HEK293 (cell line): ENCODE measurements at regions not wholly inside any gene's neighbourhood (a gene's known extent, or its start where the extent isn't known, plus 50 kb on each side); places are given as distances from the start of the nearest gene placed in this dataset.

Source experiments
- CTCF ChIA-PET: fragments of 350-600 bp; formaldehyde crosslinking; extraction: SDS; loops from one replicate; lab custom pipeline; 2021; ENCODE audit warnings: antibody characterized with exemption; lab: Yijun Ruan, JAX
- POLR2A ChIA-PET: fragments of 300-600 bp; formaldehyde crosslinking; extraction: SDS; loops from one replicate; lab custom pipeline; 2020; ENCODE audit warnings: antibody characterized with exemption, inconsistent platforms; lab: Yijun Ruan, JAX
- H3K27ac ChIP-seq: fragments of 200-500 bp; sonication (Bioruptor generic); 2 replicates; pipeline ENCODE4 v1.5.1; 2014; ENCODE audit warnings: low read depth, low read length, control low read depth, inconsistent platforms; ENCODE audit errors: extremely low read depth
- H3K36me3 ChIP-seq, 2 experiments: fragments of 200-500 bp in 1 of 2; sonication (Bioruptor generic) in 1 of 2; 1 replicate in 1 of 2; 2 replicates in 1 of 2; pipeline ENCODE4 v1.5.1; 2014 to 2017; ENCODE audit warnings: inconsistent platforms in 2 of 2, low read length in 2 of 2; ENCODE audit not compliant: control insufficient read depth in 2 of 2, insufficient read depth in 1 of 2
- H3K4me1 ChIP-seq: fragments of 200-500 bp; sonication (Bioruptor generic); 2 replicates; pipeline ENCODE4 v1.5.1; 2014; ENCODE audit warnings: mild to moderate bottlenecking, low read length, inconsistent platforms; ENCODE audit not compliant: control insufficient read depth, insufficient read depth
- H3K4me3 ChIP-seq: 2 replicates; pipeline ENCODE4 v1.5.1; 2011; ENCODE audit warnings: low read depth, mild to moderate bottlenecking, control low read depth, low read length, moderate library complexity
- H3K9me3 ChIP-seq: fragments of 200-500 bp; sonication (Bioruptor generic); 2 replicates; pipeline ENCODE4 v1.5.1; 2014; ENCODE audit warnings: low read depth, low read length, inconsistent platforms; ENCODE audit not compliant: control insufficient read depth, insufficient read depth
- GLI2 ChIP-seq: fragments of 450-650 bp; formaldehyde crosslinking; IDR thresholded peaks from 2 replicates; pipeline ENCODE4; 2017; ENCODE audit warnings: missing biosample characterization, missing genetic modification characterization, low read depth, borderline replicate concordance
- KLF10 ChIP-seq: fragments of 450-650 bp; IDR thresholded peaks from 2 replicates; pipeline ENCODE4 v1.5.1; 2018; ENCODE audit warnings: missing biosample characterization, mild to moderate bottlenecking, missing genetic modification characterization
- KLF16 ChIP-seq: fragments of 450-650 bp; formaldehyde crosslinking; IDR thresholded peaks from 2 replicates; pipeline ENCODE4 v1.5.1; 2017; ENCODE audit warnings: missing biosample characterization, missing genetic modification characterization
- SCRT1 ChIP-seq: fragments of 450-650 bp; formaldehyde crosslinking; IDR thresholded peaks from 2 replicates; pipeline ENCODE4 v1.5.1; 2016; ENCODE audit warnings: missing biosample characterization, missing genetic modification characterization, borderline replicate concordance
- SCRT2 ChIP-seq: fragments of 450-650 bp; formaldehyde crosslinking; IDR thresholded peaks from 2 replicates; pipeline ENCODE4 v1.5.1; 2016; ENCODE audit warnings: missing biosample characterization, missing genetic modification characterization
- SETDB1 ChIP-seq: IDR thresholded peaks from one replicate; pipeline ENCODE4 v1.6.1; 2017; ENCODE audit warnings: mild to moderate bottlenecking, low read length, moderate library complexity, mixed read lengths; ENCODE audit not compliant: insufficient read length
- ZBTB48 ChIP-seq: fragments of 450-650 bp; formaldehyde crosslinking; IDR thresholded peaks from 2 replicates; pipeline ENCODE4 v1.5.1; 2016; ENCODE audit warnings: missing biosample characterization, missing genetic modification characterization
- ZNF202 ChIP-seq: fragments of 450-650 bp; formaldehyde crosslinking; IDR thresholded peaks from 2 replicates; pipeline ENCODE4 v1.5.1; 2016; ENCODE audit warnings: missing biosample characterization, missing genetic modification characterization, borderline replicate concordance
- ZNF214 ChIP-seq: fragments of 450-650 bp; formaldehyde crosslinking; IDR thresholded peaks from 2 replicates; pipeline ENCODE4 v1.5.1; 2017; ENCODE audit warnings: missing biosample characterization, mild to moderate bottlenecking, missing genetic modification characterization, borderline replicate concordance
- ZNF292 ChIP-seq: fragments of 450-650 bp; formaldehyde crosslinking; IDR thresholded peaks from 2 replicates; pipeline ENCODE4 v1.5.1; 2016; ENCODE audit warnings: low read depth, missing biosample characterization, missing genetic modification characterization, borderline replicate concordance
- ZNF354C ChIP-seq: fragments of 450-650 bp; formaldehyde crosslinking; IDR thresholded peaks from 2 replicates; pipeline ENCODE4 v1.5.1; 2016; ENCODE audit warnings: missing biosample characterization, missing genetic modification characterization, low read depth, borderline replicate concordance
- ZNF366 ChIP-seq: fragments of 450-650 bp; formaldehyde crosslinking; conservative IDR thresholded peaks from 2 replicates; pipeline ENCODE4 v1.5.1; 2016; ENCODE audit warnings: missing biosample characterization, missing genetic modification characterization
- ZNF423 ChIP-seq: fragments of 450-650 bp; formaldehyde crosslinking; IDR thresholded peaks from 2 replicates; pipeline ENCODE4 v1.5.1; 2016; ENCODE audit warnings: missing biosample characterization, missing genetic modification characterization
- ZNF510 ChIP-seq: fragments of 450-650 bp; formaldehyde crosslinking; IDR thresholded peaks from 2 replicates; pipeline ENCODE4 v1.5.1; 2018; ENCODE audit warnings: mild to moderate bottlenecking, missing genetic modification characterization, missing biosample characterization; ENCODE audit not compliant: insufficient replicate concordance
- ZNF596 ChIP-seq: fragments of 450-650 bp; IDR thresholded peaks from 2 replicates; pipeline ENCODE4 v1.5.0; 2018; ENCODE audit warnings: missing biosample characterization, mild to moderate bottlenecking, missing genetic modification characterization, moderate library complexity
- ZNF664 ChIP-seq: fragments of 450-650 bp; formaldehyde crosslinking; IDR thresholded peaks from 2 replicates; pipeline ENCODE4 v1.5.1; 2016; ENCODE audit warnings: missing biosample characterization, missing genetic modification characterization
- ZNF670 ChIP-seq: fragments of 450-650 bp; formaldehyde crosslinking; IDR thresholded peaks from 2 replicates; pipeline ENCODE4 v1.5.1; 2016; ENCODE audit warnings: missing biosample characterization, missing genetic modification characterization, low read depth
- ZNF701 ChIP-seq: fragments of 450-650 bp; formaldehyde crosslinking; IDR thresholded peaks from 2 replicates; pipeline ENCODE4 v1.5.1; 2016; ENCODE audit warnings: missing biosample characterization, missing genetic modification characterization
- ZNF791 ChIP-seq: fragments of 450-650 bp; formaldehyde crosslinking; IDR thresholded peaks from 2 replicates; pipeline ENCODE4 v1.5.1; 2016; ENCODE audit warnings: missing biosample characterization, missing genetic modification characterization
- TF ChIP-seq, protein P1 (sequence below): fragments of 450-650 bp; formaldehyde crosslinking; IDR thresholded peaks from 2 replicates; pipeline ENCODE4 v1.5.1; 2016; ENCODE audit warnings: missing biosample characterization, missing genetic modification characterization, borderline replicate concordance
- TF ChIP-seq, protein P2 (sequence below): fragments of 450-650 bp; formaldehyde crosslinking; IDR thresholded peaks from 2 replicates; pipeline ENCODE4 v1.5.1; 2016; ENCODE audit warnings: missing biosample characterization, missing genetic modification characterization

DNA sequence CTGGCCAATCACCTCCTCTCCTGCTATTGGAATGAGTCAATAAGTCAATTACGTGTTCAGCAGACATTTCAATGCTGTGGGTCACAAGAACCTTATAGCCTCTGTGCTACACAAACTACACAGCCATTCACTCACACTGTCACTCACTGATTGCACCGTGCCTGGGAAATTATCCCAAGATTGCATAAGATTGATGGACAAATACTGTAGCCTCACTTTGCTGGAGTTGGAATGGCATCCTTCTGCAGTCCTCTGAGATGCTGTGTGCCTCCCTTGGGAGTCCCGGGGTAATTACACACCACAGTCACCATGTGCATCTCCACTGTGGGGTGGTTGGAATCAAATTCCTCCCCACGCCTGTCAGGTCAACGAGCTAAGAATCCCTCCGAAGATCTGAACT is 358.7 kb upstream of the MGMT start:
- Histone ChIP-seq H3K4me3 (no peak overlapping the region), H3K36me3 (no peaks in the 10 kb centered on the region), H3K9me3 (no peaks in the 10 kb centered on the region), H3K4me1 (peaks cover 16% of the 10 kb centered on the region)
- CTCF ChIA-PET: interaction anchor here (0.6 kb wide), 1 partner anchor 1989 kb away, joined by 3 read pairs; no protein-coding TSS in a partner anchor
- POLR2A ChIA-PET: no interaction called here
- TF ChIP-seq, protein P1, sequence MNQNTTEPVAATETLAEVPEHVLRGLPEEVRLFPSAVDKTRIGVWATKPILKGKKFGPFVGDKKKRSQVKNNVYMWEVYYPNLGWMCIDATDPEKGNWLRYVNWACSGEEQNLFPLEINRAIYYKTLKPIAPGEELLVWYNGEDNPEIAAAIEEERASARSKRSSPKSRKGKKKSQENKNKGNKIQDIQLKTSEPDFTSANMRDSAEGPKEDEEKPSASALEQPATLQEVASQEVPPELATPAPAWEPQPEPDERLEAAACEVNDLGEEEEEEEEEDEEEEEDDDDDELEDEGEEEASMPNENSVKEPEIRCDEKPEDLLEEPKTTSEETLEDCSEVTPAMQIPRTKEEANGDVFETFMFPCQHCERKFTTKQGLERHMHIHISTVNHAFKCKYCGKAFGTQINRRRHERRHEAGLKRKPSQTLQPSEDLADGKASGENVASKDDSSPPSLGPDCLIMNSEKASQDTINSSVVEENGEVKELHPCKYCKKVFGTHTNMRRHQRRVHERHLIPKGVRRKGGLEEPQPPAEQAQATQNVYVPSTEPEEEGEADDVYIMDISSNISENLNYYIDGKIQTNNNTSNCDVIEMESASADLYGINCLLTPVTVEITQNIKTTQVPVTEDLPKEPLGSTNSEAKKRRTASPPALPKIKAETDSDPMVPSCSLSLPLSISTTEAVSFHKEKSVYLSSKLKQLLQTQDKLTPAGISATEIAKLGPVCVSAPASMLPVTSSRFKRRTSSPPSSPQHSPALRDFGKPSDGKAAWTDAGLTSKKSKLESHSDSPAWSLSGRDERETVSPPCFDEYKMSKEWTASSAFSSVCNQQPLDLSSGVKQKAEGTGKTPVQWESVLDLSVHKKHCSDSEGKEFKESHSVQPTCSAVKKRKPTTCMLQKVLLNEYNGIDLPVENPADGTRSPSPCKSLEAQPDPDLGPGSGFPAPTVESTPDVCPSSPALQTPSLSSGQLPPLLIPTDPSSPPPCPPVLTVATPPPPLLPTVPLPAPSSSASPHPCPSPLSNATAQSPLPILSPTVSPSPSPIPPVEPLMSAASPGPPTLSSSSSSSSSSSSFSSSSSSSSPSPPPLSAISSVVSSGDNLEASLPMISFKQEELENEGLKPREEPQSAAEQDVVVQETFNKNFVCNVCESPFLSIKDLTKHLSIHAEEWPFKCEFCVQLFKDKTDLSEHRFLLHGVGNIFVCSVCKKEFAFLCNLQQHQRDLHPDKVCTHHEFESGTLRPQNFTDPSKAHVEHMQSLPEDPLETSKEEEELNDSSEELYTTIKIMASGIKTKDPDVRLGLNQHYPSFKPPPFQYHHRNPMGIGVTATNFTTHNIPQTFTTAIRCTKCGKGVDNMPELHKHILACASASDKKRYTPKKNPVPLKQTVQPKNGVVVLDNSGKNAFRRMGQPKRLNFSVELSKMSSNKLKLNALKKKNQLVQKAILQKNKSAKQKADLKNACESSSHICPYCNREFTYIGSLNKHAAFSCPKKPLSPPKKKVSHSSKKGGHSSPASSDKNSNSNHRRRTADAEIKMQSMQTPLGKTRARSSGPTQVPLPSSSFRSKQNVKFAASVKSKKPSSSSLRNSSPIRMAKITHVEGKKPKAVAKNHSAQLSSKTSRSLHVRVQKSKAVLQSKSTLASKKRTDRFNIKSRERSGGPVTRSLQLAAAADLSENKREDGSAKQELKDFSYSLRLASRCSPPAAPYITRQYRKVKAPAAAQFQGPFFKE (tag by site-specific recombination): no peak
- TF ChIP-seq ZNF510 (tag by site-specific recombination) (no peak), ZNF423 (no peak), ZNF202 (tag by site-specific recombination) (no peak), KLF10 (tag by site-specific recombination) (no peak), ZNF366 (tag by site-specific recombination) (no peak), SCRT2 (tag by site-specific recombination) (no peak)
- TF ChIP-seq, protein P2, sequence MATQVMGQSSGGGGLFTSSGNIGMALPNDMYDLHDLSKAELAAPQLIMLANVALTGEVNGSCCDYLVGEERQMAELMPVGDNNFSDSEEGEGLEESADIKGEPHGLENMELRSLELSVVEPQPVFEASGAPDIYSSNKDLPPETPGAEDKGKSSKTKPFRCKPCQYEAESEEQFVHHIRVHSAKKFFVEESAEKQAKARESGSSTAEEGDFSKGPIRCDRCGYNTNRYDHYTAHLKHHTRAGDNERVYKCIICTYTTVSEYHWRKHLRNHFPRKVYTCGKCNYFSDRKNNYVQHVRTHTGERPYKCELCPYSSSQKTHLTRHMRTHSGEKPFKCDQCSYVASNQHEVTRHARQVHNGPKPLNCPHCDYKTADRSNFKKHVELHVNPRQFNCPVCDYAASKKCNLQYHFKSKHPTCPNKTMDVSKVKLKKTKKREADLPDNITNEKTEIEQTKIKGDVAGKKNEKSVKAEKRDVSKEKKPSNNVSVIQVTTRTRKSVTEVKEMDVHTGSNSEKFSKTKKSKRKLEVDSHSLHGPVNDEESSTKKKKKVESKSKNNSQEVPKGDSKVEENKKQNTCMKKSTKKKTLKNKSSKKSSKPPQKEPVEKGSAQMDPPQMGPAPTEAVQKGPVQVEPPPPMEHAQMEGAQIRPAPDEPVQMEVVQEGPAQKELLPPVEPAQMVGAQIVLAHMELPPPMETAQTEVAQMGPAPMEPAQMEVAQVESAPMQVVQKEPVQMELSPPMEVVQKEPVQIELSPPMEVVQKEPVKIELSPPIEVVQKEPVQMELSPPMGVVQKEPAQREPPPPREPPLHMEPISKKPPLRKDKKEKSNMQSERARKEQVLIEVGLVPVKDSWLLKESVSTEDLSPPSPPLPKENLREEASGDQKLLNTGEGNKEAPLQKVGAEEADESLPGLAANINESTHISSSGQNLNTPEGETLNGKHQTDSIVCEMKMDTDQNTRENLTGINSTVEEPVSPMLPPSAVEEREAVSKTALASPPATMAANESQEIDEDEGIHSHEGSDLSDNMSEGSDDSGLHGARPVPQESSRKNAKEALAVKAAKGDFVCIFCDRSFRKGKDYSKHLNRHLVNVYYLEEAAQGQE (tag by site-specific recombination): no peak
- TF ChIP-seq, all 188 proteins: peak for 0
- no peak overlapping the region for H3K27ac ChIP-seq

DNA sequence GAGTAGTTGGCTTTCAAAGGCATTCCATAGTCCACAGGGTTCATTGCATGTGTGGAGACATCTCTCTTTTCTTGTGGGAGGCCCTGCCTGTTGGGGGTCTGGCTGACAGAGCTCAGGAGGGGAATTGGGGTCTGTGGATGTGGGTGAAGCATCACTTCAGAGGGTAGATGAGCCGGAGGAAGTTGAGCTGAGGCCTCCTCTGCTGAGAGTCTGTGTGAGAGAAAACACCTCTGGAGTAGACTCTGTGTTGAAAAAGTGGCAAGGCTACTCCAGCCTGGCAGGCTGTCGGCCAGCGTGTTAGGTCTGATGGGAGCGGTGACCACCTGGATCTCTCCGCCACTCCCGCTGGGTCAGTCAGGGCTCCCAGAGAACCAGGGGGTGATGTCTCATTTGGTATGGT is 358.0 kb upstream of the MGMT start:
- Histone ChIP-seq H3K4me3 (no peak overlapping the region), H3K36me3 (no peaks in the 10 kb centered on the region), H3K9me3 (no peaks in the 10 kb centered on the region), H3K27ac (no peak overlapping the region), H3K4me1 (peaks cover 16% of the 10 kb centered on the region)
- CTCF ChIA-PET: interaction anchor here (0.6 kb wide), 1 partner anchor 1989 kb away, joined by 3 read pairs; no protein-coding TSS in a partner anchor
- TF ChIP-seq ZBTB48 (no peak), ZNF664 (tag by site-specific recombination) (no peak), KLF16 (tag by site-specific recombination) (no peak), ZNF292 (tag by site-specific recombination) (no peak), ZNF701 (tag by site-specific recombination) (no peak), ZNF214 (no peak), ZNF670 (tag by site-specific recombination) (no peak), ZNF354C (no peak), ZNF596 (tag by site-specific recombination) (no peak), ZNF791 (tag by site-specific recombination) (no peak), SETDB1 (no peak), SCRT1 (tag by site-specific recombination) (no peak), GLI2 (tag by site-specific recombination) (no peak)
- POLR2A ChIA-PET: no interaction called here
